HG03432 (cell line): ENCODE measurements at regions not wholly inside any gene's neighbourhood (a gene's known extent, or its start where the extent isn't known, plus 50 kb on each side); places are given as distances from the start of the nearest gene placed in this dataset.
"Not testable (repeated sequence)": the region's sequence is repeated elsewhere in the genome, so short reads cannot be mapped to it uniquely, and the experiment has no call there.

Experiments
- ATAC-seq: cut with Tn5 transposase; IDR thresholded peaks from one replicate; pipeline ENCODE4 v1.9.1; 2021; ENCODE audit warnings: mild to moderate bottlenecking, moderate library complexity; ENCODE audit not compliant: unreplicated experiment

DNA sequence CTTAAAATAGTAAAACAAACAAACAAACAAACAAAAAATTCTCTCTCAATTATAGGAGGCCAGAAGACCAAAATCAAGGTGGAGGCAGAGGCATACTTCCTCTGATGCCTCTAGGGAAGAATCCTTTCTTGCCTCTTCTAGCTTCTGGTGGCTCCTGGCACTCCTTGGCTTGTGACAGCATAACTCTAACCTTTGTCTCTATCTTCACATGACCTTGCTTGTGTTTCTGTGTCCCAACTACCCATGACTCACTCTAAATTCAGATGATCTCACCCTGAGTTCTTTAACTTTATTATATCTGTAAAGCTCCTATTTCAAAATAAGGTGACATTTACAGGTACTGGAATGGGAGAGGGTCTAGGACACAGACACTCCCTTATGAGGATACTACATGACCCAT, 88.3 kb upstream of the ANTXRL start:
- no peak for ATAC-seq

DNA sequence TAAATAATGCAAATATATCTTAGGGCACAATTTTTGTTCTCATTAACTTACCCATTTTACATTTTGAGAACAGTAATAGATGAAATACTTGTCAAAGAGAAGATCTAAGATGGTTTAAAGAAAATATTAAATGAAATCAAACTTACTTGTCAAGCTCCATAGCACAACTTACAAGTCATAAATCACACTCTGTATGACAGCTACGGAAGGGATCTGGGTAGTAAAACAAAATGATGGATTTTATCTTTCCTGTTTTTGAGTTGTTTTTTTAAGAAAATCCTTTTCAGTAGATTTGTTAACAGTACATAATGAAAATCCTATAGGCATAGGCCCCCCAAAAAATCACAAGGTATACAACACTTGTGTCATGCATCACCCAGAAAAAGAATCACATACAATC, 84.4 kb upstream of the ANTXRL start:
- ATAC-seq = not testable (repeated sequence)

DNA sequence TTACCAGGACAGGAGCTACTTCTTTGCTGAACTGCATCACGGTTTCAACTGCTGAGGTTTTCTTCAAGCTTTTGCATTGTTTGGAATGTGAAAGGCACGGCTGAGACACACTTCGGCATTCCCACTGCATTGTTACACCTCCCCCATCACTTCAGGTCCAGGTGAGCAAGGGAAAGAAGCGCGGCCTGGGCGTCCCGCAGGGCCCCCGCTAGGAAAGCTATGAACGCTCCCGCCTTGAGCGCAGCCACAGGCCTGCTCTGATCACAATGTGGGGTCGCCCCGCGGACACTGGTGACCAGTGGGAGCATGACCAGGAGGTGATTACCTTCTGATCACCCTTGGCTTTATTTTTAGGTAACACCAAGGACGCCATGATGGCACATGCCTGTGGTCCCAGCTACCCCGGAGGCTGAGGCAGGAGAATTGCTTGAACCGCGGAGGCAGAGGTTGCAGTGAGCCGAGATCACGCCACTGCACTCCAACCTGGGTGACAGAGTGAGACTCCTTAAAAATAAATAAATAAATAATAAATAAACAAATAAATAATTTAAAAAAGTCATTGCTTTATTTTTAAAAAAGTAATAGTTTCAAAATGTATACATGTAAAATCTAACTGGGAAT, 82.2 kb upstream of the ANTXRL start:
- not testable (repeated sequence) for ATAC-seq

DNA sequence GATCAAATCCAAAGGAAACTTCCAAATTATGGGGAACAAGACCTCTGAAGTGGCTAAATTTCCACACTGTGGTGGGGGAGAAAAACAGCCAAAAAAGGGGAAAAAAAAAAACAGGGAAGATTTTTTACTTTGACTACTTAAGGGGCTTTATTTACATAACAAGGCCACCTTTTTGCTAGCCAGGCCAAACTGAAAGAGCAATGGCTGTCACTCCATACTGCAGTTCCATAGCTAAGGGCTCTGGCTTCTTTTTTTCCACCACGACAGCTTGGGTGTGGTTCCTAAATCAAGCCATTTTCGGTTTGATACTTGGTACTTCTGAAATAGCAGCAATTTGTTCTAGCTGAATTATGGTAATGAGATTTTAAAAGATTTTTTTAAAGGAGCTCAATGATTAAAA, 76.4 kb upstream of the ANTXRL start:
- ATAC-seq = not testable (repeated sequence)

DNA sequence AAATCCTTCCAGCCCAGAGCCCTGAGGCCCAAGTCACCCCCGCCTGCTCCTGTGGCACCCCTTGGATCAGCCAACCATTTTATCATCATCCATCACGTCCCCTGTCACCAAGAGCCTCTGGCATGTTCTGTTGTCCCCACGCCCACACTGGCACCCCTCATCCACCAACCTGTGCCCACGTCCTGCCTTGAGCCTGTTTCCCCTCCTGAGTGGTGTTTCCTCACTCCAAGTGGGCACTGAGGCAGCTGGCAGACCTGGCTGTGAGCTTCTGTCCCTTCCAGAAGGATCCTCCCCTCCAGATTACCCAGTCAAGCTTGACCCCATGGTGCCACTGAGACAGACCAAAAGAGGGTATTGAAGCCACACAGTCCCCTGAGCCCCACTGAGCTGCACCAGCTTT, 71.4 kb upstream of the ANTXRL start:
- no peak for ATAC-seq

DNA sequence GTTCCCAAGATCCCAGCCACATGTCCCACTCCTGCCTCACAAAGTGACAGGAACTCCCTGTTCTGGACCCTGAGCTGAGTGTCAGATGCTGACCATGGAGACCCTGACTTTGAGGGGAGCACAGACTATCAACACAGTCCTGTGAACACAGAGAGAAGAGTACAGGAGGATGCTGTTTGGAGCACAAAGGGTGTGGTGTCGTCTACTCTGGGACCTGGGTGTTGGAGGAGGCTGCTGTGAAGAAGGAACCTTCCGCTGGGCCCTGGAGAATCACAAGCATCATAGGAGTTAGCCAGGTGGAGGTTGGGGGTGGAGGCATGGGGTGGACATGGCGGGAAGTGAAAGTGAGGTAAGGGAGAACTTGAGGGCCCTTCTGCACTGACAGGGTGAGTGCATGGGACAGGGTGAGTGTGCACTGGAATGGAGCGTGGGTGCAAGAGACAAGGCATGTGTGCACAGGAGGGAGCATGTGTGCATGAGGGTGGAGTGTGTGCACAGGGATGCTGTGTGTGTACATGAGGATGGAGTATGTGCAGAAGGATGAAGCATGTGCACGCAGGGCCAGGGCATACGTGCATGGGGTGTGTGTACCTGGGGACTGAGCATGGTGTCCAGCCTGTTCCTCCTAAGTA, 70.7 kb upstream of the ANTXRL start:
- ATAC-seq = no peak

DNA sequence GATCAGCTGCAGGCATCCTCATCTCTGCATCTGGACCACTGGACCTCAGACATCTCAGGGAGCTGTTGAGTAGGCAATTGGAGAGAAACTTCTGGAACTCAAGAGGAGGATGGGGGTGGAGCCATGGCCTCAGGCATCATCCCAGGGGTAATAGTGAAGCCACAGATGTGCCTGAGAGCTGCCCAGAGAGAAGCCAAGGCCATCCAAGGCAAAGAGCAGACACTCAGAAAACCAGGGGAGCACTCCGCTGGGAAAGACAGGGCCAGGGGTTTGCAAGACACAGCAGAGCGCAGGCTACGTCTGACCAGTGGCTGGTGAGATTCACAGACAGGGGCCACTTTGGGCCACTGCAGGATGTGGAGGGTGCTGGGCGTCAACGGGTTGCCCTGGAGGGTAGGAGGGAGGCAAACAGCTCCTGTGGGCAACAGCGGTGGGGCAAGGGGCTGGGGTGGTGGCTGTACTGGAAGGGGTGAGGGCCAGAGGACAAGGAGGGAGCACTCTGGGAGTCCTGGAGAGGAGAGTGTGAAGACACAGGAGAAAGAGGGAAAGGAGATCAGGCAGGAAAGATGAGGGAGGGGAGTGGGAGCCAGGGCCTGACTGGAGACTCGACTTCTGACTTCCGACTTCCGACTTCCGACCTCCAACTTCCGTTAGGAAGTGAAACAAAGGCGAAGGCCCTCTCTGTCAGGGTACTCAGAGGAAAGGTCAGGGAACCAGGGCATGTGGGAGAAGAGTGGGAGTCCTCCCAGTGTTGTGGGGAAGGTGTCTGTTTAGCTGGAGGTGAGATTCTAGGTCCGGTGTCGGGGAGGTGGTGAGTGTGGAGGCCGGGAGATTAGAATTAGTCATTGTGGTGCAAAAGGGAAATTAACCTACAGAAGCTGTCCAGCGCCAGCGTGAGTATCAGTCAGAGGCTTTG, 69.7 kb upstream of the ANTXRL start:
- ATAC-seq = no peak

DNA sequence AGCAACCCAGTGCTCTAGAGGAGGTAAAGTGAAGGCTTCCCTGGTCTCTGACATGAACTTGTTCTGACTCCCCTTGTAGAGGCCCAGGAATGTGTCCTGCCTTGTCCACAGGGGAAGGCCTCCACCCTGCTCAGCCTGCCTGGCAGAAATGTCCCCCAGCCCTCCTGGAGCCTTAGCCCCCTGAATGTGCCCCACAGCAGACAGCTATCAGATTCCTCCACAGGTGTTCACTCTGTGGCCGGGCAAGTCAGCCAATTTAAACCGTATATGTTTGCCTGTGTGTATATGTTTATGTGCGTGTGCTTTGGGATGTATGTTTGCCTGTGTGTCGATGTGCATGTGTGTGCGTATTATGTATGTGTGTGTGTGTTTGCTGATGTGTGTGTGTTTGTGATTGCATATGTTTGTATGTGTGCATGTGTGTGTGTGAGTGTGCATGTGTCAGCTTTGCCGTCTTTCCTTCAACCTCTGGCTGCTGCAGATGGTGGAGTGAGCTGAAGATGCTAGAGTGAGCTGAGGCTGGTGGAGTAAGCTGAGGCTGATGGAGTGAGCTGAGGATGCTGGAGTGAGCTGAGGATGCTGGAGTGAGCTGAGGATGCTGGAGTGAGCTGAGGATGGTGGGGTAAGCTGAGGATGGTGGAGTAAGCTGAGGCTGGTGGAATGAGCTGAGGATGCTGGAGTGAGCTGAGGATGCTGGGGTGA, 68.9 kb upstream of the ANTXRL start:
- ATAC-seq = no peak

DNA sequence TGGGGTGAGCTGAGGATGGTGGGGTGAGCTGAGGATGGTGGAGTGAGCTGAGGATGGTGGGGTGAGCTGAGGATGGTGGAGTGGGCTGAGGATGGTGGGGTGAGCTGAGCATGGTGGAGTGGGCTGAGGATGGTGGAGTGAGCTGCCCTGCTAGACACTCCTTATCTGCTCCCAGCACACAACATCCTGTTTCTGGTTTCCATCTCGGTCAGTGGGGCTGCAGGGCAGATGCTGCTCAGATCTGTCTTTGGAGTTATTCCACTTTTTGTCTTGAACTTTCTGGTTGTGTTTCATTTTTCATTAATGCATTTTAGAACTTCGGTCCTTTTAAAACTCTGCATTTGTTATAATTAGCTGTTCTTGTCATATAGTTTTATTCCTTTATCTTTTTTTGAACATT, 67.9 kb upstream of the ANTXRL start:
- no peak for ATAC-seq

DNA sequence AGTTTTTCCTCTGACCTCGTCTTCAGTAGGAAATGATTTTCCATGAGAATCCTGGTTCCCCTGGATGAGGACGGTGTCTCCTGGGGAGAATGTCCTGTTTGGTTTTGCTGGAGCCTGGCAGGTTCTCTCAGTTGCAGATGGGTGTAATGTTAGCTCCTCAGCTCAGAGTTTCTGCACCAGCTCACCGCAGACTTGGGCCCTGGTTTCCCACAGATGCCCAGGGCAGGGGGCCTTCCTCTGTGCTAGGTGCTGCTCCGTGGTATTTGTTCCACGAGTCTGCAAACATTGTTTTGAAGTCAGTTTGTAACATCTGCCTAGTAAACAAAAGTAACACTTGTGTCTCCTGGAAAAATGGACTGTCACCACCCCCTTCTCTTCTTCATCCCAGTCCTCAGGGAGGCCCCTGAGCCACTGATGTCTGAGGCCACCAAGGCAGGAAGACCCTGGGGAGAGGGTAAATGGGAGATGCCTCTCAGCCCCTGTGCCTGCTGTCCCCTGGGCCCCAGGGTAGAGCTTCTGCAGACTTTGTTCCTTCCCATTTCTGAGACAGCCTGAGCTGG, 67.3 kb upstream of the ANTXRL start:
- ATAC-seq = not testable (repeated sequence)

DNA sequence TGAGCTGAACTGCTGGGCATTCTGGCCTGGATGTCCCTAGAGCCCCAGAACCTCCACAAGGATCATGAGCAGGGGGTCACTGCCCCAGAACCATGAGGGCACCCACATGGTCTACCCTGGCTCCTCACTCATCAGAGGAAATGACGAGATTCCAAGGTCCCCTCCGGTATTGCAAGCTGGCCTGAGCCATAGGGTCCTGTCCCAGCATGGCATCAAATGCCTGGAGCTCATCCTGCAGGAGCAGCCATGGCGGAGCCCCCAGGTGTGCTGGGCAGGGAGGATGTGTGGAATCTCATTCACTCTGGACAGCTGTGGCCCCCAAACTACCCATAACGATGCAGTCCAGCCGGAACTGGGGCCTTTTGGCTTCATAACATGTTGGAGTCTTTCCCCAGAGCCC, 66.6 kb upstream of the ANTXRL start:
- no peak for ATAC-seq

DNA sequence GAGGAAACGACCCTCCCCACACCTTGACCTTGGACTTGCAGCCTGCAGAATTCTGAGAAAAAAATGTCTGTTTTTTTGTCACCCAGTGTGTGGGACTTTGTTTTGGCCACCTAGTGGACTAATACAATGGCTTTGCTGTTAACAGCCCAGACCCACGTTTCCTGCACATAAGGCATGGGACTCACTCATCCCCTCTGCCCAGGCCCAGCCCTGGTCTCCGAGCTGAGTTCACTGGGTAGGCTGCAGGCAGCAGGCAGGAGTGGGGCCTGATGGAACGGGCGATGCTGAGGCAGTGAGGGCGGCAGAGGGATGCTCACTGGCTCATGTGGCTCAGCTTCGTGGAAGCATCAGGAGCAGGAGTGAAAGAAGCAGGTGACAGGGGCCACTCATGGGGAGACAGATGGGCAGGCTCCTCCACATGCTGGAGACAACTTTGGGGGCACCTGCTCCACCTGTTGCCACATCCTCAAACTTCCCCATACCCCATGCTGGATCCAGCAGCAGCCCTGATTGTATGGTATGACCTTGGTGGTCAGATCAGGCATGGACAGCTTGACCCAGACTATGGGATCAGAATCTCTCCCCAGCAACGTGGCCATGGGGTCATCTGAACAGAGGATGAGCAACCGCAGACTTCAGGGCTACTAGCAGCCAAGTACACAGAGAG, 65.8 kb upstream of the ANTXRL start:
- ATAC-seq = no peak

DNA sequence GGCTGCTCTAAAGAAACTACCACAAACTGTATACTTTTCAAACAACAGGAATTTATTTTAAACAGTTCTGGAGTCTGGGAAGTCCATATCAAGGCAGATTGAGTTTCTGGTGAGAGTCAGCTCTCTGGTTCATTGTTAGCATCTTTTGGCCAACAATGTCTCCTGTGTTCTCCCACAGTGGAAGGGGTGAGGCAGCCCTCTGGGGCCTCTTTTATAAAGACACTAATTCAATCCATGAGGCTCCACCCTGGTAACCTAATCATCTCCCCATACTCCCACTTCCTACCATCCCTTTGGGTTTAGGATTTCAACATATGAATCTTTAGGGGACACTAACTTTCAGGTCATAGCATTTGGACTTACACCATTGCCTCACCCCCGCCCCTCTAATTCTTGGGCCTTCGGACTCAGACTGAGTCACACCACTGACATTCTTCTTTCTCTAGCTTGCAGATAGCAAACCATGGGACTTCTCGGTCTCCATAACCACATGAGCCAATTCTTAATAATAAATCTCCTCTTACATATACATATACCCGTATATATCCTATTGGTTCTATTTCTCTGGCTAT, 64.3 kb upstream of the ANTXRL start:
- ATAC-seq = no peak

DNA sequence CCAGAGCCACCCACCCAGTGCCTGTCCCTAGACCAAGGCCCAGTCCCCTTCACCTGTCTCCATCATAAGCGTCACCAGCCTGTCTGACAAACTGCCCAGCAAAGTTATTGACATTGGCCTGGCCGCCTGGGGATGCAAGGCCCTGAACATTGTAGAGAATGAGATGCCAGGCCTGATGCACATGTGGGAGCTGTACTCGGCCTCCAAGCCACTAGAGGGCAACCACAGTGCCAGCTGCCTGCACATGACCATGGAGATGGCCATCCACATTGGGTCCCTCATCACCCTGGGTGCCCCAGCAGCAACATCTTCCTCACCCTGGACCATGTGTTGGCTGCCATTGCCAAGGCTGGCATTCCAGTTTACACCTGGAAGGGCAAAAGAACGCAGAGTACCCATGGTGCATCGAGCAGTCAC, 63.7 kb upstream of the ANTXRL start:
- no peak for ATAC-seq

DNA sequence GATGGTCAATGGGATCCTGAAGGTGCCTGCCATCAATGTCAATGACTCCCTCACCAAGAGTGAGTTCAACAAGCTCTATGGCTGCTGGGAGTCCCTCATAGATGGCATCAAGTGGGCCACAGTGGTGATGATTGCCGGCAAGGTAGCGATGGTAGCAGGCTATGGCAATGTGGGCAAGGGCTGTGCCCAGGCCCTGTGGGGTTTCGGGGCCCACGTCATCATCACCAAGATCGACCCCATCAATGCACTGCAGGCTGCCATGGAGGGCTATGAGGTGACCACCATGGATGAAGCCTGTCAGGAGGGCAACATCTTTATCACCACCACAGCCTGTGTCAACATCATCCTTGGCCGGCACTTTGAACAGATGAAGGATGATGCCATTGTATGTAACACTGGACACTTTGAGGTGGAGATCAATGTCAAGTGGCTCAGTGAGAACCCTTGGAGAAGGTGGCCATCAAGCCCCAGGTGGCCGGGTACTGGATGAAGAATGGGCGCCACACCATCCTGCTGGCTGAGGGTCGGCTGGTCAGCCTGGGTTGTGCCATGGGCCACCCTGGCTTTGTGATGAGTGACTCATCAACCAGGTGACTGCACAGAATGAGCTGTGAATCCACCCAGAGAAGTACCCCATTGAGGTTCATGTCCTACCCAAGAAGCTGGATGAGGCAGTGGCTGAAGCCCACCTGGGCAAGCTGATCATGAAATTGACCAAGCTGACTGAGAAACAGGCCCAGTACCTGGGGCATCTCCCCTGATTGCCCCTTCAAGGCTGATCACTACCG, 63.0 kb upstream of the ANTXRL start:
- no peak for ATAC-seq

DNA sequence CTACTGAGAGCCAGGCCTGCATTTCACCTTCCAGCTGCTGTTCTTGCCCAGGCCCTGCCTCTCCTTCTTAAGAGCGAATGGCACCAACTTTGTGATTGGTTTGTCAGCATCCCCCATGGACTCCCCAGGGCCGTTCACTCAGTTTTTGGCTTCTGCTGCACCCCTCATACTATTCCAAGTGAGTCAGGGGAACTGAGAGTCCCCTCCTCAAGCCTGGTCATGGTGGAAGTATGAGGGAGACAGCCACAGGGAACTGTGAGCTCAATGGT, 62.4 kb upstream of the ANTXRL start:
- ATAC-seq = no peak

DNA sequence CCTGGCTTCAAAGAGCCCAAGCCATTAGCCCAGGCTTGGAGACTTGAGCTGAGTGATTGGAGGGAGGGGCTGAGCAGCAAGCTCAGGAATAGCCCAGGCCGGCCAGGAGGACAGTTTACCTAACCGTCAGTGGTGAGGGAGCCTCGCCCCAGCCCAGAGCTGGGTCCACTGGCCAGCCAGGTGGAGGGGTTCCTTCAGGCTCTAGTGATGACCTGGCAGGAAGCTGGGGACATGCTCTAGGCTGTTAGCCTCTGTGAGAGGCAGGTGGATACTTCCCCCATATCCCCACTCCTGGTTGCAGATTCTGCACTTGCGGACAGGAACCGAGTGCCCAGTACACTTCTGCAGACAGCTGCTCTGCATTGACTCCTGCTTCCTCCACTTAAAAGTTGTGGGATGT, 61.2 kb upstream of the ANTXRL start:
- no peak for ATAC-seq

DNA sequence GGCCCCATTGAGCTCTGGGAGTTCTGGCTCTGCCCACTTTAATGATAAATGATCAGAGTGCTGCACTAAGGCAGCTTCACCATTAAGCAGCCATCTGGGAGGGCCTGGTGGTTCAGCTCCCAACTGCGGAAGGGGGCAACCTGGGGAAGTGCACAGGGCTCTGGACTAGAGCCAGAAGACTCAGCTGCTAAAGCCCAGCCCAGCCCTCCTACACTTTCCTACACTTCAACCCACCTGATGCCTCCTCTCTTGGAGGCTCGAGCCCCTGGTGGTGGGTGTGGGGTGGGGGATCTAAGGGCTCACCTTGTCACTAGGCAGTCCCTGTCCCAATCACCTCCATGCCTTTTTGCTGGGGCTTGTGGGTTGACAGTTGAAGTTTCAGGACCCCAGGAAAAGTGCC, 60.6 kb upstream of the ANTXRL start:
- ATAC-seq = no peak

DNA sequence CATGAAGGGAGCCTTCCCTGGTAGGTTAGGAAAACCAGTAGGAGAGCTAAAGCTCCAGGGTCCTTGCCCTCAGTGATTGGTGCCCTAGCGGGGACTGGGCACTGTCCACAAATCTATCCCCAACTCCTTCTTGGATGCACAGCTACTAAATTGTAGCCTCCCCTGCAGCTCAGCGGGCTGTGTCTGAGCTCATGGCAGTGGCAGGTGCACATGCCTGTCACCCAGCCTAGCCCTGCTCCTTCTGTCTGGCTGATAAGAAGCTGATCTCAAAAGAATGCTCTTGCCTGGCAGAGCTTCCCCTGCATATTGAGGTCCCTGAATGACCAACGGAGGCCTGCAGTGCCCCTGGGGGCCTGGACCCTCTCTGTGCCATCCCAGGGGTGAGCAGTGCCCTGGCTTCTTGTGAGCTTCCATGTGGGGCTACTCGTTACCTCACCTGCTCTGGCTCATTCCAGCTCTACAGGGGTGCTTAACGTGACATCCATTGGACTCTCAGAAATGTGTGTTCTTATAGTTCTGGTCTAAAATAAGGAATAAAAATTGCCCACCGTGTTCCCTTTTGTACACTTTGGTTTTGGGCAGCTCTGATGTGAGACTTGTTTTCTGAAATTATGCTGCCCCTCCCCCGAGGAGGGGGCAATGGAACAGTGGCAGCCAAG, 59.8 kb upstream of the ANTXRL start:
- ATAC-seq = no peak
